Mesendoderm (in vitro differentiated cells): ENCODE measurements at regions not wholly inside any gene's neighbourhood (a gene's known extent, or its start where the extent isn't known, plus 50 kb on each side); places are given as distances from the start of the nearest gene placed in this dataset.
A peak's percentile ranks its signal among the peaks of the same experiment; 100 is the strongest.

Source experiments
- DNase-seq: peaks from one replicate; pipeline ENCODE4 v3.0.0; 2013
- H2AK5ac ChIP-seq: 2 replicates; pipeline ENCODE4 v1.6.1; 2013; ENCODE audit warnings: low read length, inconsistent platforms
- H2BK120ac ChIP-seq: 2 replicates; pipeline ENCODE4 v1.6.1; 2013; ENCODE audit warnings: low read depth, mild to moderate bottlenecking, low read length, moderate library complexity, mixed read lengths
- H2BK15ac ChIP-seq: replicated peaks from 2 replicates; pipeline ENCODE4 v1.6.1; 2013; ENCODE audit warnings: low read depth, mild to moderate bottlenecking, moderate library complexity
- H2BK5ac ChIP-seq: 2 replicates; pipeline ENCODE4 v1.6.1; 2013; ENCODE audit warnings: low read length, inconsistent platforms
- H3K18ac ChIP-seq: 2 replicates; pipeline ENCODE4 v1.6.1; 2013; ENCODE audit warnings: mild to moderate bottlenecking, low read length, mixed read lengths
- H3K23ac ChIP-seq: one replicate; pipeline ENCODE4 v1.6.1; 2013; ENCODE audit warnings: low read length
- H3K27ac ChIP-seq: 2 replicates; pipeline ENCODE4 v1.5.1; 2013; ENCODE audit warnings: low read depth, mild to moderate bottlenecking, inconsistent platforms, low read length, moderate library complexity
- H3K27me3 ChIP-seq: 2 replicates; pipeline ENCODE4 v1.6.1; 2013; ENCODE audit warnings: low read length, control low read depth, mild to moderate bottlenecking, inconsistent platforms; ENCODE audit not compliant: insufficient read depth, poor library complexity
- H3K36me3 ChIP-seq: 2 replicates; pipeline ENCODE4 v1.6.1; 2013; ENCODE audit warnings: low read length, inconsistent platforms; ENCODE audit not compliant: control insufficient read depth, insufficient read depth
- H3K4ac ChIP-seq: one replicate; pipeline ENCODE4 v1.6.1; 2013; ENCODE audit warnings: low read depth, mild to moderate bottlenecking, low read length, moderate library complexity
- H3K4me1 ChIP-seq: 2 replicates; pipeline ENCODE4 v1.6.1; 2013; ENCODE audit warnings: low read depth, low read length, inconsistent platforms; ENCODE audit not compliant: control insufficient read depth
- H3K4me2 ChIP-seq: 2 replicates; pipeline ENCODE4 v1.6.1; 2013; ENCODE audit warnings: low read length
- H3K4me3 ChIP-seq: 2 replicates; pipeline ENCODE4 v1.5.1; 2013; ENCODE audit warnings: mild to moderate bottlenecking, low read length
- H3K56ac ChIP-seq: one replicate; pipeline ENCODE4 v1.6.1; 2013; ENCODE audit warnings: low read length
- H3K79me1 ChIP-seq: 2 replicates; pipeline ENCODE4 v1.6.1; 2013; ENCODE audit warnings: low read length, inconsistent platforms
- H3K79me2 ChIP-seq: 2 replicates; pipeline ENCODE4 v1.6.1; 2013; ENCODE audit warnings: mild to moderate bottlenecking, low read length; ENCODE audit not compliant: control insufficient read depth, insufficient read depth
- H3K9ac ChIP-seq: 2 replicates; pipeline ENCODE4 v1.6.1; 2013; ENCODE audit warnings: low read length, inconsistent platforms
- H4K5ac ChIP-seq: one replicate; pipeline ENCODE4 v1.6.1; 2013; ENCODE audit warnings: low read length
- H4K8ac ChIP-seq: one replicate; pipeline ENCODE4 v1.6.1; 2013; ENCODE audit warnings: low read depth, mild to moderate bottlenecking, control low read depth, low read length, moderate library complexity
- WGBS: extraction: QIAGEN DNeasy Blood & Tissue Kit; methylation state at CpG from one replicate; pipeline ENCODE4 v1.1.7; 2013; ENCODE audit warnings: low lambda C conversion rate, missing lambda C conversion rate; ENCODE audit not compliant: insufficient coverage; ENCODE audit errors: extremely low coverage; 5-methylcytosine and 5-hydroxymethylcytosine counted together

GRCh38 chr18:78670778-78671391, 308.7 kb upstream of the SALL3 start:
- no peak overlapping the region for H3K4ac ChIP-seq
- H3K27ac ChIP-seq = no peak overlapping the region

DNA sequence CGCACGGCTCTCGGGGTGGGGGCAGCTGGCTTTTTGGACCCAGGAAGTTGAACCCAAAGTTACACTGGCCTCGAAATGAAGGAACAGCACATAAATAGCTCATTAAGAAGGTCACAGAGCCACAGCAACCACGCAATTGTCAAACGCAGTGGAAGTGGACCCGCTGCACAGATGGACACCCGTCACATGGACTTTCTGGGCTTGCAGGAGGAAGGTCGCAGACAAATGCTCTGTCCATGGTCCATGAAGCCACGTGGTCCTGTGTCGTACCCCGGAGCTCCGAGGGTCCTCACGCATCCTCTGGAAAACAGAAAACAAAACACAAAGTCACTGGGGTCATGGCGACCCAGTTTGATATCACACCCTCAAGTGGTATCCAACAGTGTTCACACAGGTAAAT, 308.1 kb upstream of the SALL3 start:
- H3K79me2 ChIP-seq = no peaks in the 10 kb centered on the region
- no peak overlapping the region for H3K4me2 ChIP-seq
- no peak overlapping the region for H4K8ac ChIP-seq
- no peak overlapping the region for H3K56ac ChIP-seq
- H3K27ac ChIP-seq = no peak overlapping the region
- H2AK5ac ChIP-seq = no peak overlapping the region
- H3K9ac ChIP-seq = no peak overlapping the region
- H3K4ac ChIP-seq = no peak overlapping the region
- H3K4me1 ChIP-seq = no peaks in the 10 kb centered on the region
- DNase-seq = no peak
- no peak overlapping the region for H3K4me3 ChIP-seq
- H3K79me1 ChIP-seq = no peaks in the 10 kb centered on the region
- no peak overlapping the region for H3K23ac ChIP-seq
- no peak overlapping the region for H2BK15ac ChIP-seq
- no peak overlapping the region for H2BK5ac ChIP-seq
- H2BK120ac ChIP-seq = no peak overlapping the region
- no CpG with 5 or more reads among the region's 15 CpGs for WGBS
- no peak overlapping the region for H3K18ac ChIP-seq
- no peak overlapping the region for H4K5ac ChIP-seq
- no peaks in the 10 kb centered on the region for H3K27me3 ChIP-seq
- no peaks in the 10 kb centered on the region for H3K36me3 ChIP-seq

More at GRCh38 chr18:78670778-78671391, 308.7 kb upstream of the SALL3 start:
- Histone ChIP-seq H3K79me2 (no peaks in the 10 kb centered on the region), H3K4me1 (no peaks in the 10 kb centered on the region), H3K9ac (no peak overlapping the region), H3K79me1 (no peaks in the 10 kb centered on the region), H4K5ac (no peak overlapping the region), H2BK120ac (no peak overlapping the region), H2BK15ac (no peak overlapping the region), H3K18ac (no peak overlapping the region), H3K36me3 (no peaks in the 10 kb centered on the region), H2BK5ac (no peak overlapping the region), H3K23ac (no peak overlapping the region), H2AK5ac (no peak overlapping the region), H3K56ac (no peak overlapping the region), H3K27me3 (no peaks in the 10 kb centered on the region), H3K4me3 (no peak overlapping the region), H4K8ac (no peak overlapping the region), H3K4me2 (no peak overlapping the region)
- no CpG with 5 or more reads among the region's 14 CpGs for WGBS
- DNase-seq = peak; percentile 34

DNA sequence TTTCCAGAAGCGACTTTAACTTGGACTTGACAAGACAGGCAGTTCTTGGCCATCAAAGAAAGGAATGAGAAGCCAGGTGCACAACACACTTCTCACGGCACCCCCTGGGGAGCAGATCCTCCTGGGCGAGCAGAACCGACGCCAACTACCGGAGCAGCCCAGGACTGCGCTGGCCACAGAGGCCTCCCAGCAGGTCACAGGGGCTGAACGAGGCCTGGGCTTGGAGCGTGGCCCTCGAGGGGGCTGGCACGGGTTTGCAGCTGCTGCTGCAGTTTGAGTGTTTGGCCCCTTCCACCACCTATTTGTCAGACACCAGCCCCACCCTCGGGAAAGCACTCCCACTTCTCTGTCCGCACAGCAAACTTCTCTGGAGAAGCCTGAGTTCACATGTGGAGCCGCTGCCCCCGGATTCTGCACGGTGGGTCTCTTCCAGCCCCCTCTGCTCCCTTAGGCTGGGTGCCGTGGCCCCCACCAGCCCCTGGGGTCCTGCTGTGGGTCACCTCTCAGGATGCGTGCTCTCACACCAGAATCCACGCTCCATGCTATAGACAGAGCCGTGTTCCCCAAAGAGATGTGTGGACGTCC, 306.7 kb upstream of the SALL3 start:
- no peak overlapping the region for H3K4me2 ChIP-seq
- no peak overlapping the region for H3K56ac ChIP-seq
- H3K4me1 ChIP-seq = no peaks in the 10 kb centered on the region
- no peak overlapping the region for H3K9ac ChIP-seq
- H2BK15ac ChIP-seq = no peak overlapping the region
- no peak overlapping the region for H3K4me3 ChIP-seq
- H3K27me3 ChIP-seq = no peaks in the 10 kb centered on the region
- no peak overlapping the region for H4K5ac ChIP-seq
- no peak overlapping the region for H2AK5ac ChIP-seq
- H3K27ac ChIP-seq = no peak overlapping the region
- no peak for DNase-seq
- H3K79me1 ChIP-seq = no peaks in the 10 kb centered on the region
- no peak overlapping the region for H2BK120ac ChIP-seq
- H3K79me2 ChIP-seq = no peaks in the 10 kb centered on the region
- H3K18ac ChIP-seq = no peak overlapping the region
- no CpG with 5 or more reads among the region's 21 CpGs for WGBS
- H2BK5ac ChIP-seq = no peak overlapping the region
- no peak overlapping the region for H4K8ac ChIP-seq
- no peak overlapping the region for H3K23ac ChIP-seq
- H3K36me3 ChIP-seq = no peaks in the 10 kb centered on the region
- H3K4ac ChIP-seq = no peak overlapping the region

GRCh38 chr18:78673516-78674321, 305.9 kb upstream of the SALL3 start:
- Histone ChIP-seq H3K79me2 (no peaks in the 10 kb centered on the region), H2BK5ac (no peak overlapping the region), H2BK120ac (no peak overlapping the region), H3K27me3 (no peaks in the 10 kb centered on the region), H3K4me1 (no peaks in the 10 kb centered on the region), H3K4me3 (no peak overlapping the region), H3K4me2 (no peak overlapping the region), H3K23ac (no peak overlapping the region), H3K36me3 (no peaks in the 10 kb centered on the region), H3K4ac (no peak overlapping the region), H3K9ac (no peak overlapping the region), H3K18ac (no peak overlapping the region), H3K56ac (no peak overlapping the region), H3K79me1 (no peaks in the 10 kb centered on the region), H3K27ac (no peak overlapping the region), H2AK5ac (no peak overlapping the region), H4K5ac (no peak overlapping the region), H2BK15ac (no peak overlapping the region), H4K8ac (no peak overlapping the region)
- WGBS = no CpG with 5 or more reads among the region's 19 CpGs
- DNase-seq = no peak

GRCh38 chr18:78675231-78675630, 304.4 kb upstream of the SALL3 start:
- Histone ChIP-seq H3K27me3 (no peaks in the 10 kb centered on the region), H3K4ac (no peak overlapping the region), H3K4me1 (no peaks in the 10 kb centered on the region), H2AK5ac (no peak overlapping the region), H3K56ac (no peak overlapping the region), H3K23ac (no peak overlapping the region), H3K18ac (no peak overlapping the region), H3K4me2 (no peak overlapping the region), H3K9ac (no peak overlapping the region), H3K79me2 (no peaks in the 10 kb centered on the region), H2BK120ac (no peak overlapping the region), H3K36me3 (no peaks in the 10 kb centered on the region), H3K4me3 (no peak overlapping the region), H2BK5ac (no peak overlapping the region), H2BK15ac (no peak overlapping the region), H4K8ac (no peak overlapping the region), H3K27ac (no peak overlapping the region), H3K79me1 (no peaks in the 10 kb centered on the region), H4K5ac (no peak overlapping the region)
- no CpG with 5 or more reads among the region's 8 CpGs for WGBS
- no peak for DNase-seq
